GM12878 (cell line): ENCODE measurements at regions not wholly inside any gene's neighbourhood (a gene's known extent, or its start where the extent isn't known, plus 50 kb on each side); places are given as distances from the start of the nearest gene placed in this dataset.

Experiments
- KDM1A ChIP-seq: fragments of 200-600 bp; sonication (generic); IDR thresholded peaks from 2 replicates; pipeline ENCODE4 v1.6.1; 2016; ENCODE audit warnings: borderline replicate concordance
- MEF2B ChIP-seq: fragments of 450-650 bp; IDR thresholded peaks from 2 replicates; pipeline ENCODE4 v1.6.1; 2018; ENCODE audit warnings: mild to moderate bottlenecking, moderate library complexity; ENCODE audit not compliant: partially characterized antibody, poor library complexity, severe bottlenecking
- MTA3 ChIP-seq: IDR thresholded peaks from 2 replicates; pipeline ENCODE4 v1.6.1; 2012; ENCODE audit warnings: low read length, inconsistent platforms, borderline replicate concordance
- NR2F1 ChIP-seq: fragments of 450-650 bp; conservative IDR thresholded peaks from 2 replicates; pipeline ENCODE4 v1.6.1; 2017; ENCODE audit warnings: mild to moderate bottlenecking
- POLR2A ChIP-seq: IDR thresholded peaks from 2 replicates; pipeline ENCODE4 v1.6.1; 2011; ENCODE audit warnings: low read depth, mild to moderate bottlenecking, low read length
- SMARCA5 ChIP-seq: fragments of 450-650 bp; IDR thresholded peaks from 2 replicates; pipeline ENCODE4 v1.6.1; 2017; ENCODE audit warnings: mild to moderate bottlenecking
- TARDBP ChIP-seq: IDR thresholded peaks from 2 replicates; pipeline ENCODE4 v1.6.1; 2016; ENCODE audit warnings: borderline replicate concordance
- TF ChIP-seq, protein P1 (sequence below): fragments of 450-650 bp; IDR thresholded peaks from 2 replicates; pipeline ENCODE4 v1.6.1; 2016; ENCODE audit warnings: mild to moderate bottlenecking, moderate library complexity, borderline replicate concordance
- TF ChIP-seq, protein P2 (sequence below): fragments of 450-650 bp; formaldehyde crosslinking; IDR thresholded peaks from 2 replicates; pipeline ENCODE4 v1.4.0; 2020; ENCODE audit warnings: mild to moderate bottlenecking, moderate library complexity
- TF ChIP-seq, protein P3 (sequence below): fragments of 450-650 bp; IDR thresholded peaks from 2 replicates; pipeline ENCODE4 v1.6.1; 2018; ENCODE audit warnings: borderline replicate concordance, mild to moderate bottlenecking; ENCODE audit not compliant: partially characterized antibody
- TF ChIP-seq, protein P4 (sequence below): IDR thresholded peaks from 2 replicates; pipeline ENCODE4 v1.6.1; 2012; ENCODE audit warnings: mild to moderate bottlenecking, low read depth, low read length

DNA sequence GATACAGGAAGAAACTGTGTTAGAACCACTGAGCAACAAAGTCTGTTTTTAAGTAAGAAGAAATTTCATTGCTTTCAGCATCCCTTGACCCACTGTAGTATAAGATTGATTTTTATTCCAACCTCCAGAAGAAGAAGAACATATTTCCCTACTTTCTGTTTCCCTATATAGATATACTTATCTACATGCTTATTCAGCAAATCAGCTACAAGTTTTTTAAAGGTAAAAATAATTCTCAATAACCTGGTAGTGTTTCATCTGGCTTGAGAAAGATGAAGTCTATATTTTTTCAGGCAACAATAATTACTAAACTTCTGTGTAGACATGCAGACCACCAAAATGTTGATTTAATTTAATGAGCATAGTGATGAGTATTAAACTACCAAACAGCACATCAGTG is 201.0 kb downstream of the OSTF1 start (continued):
- TF ChIP-seq, protein P1, sequence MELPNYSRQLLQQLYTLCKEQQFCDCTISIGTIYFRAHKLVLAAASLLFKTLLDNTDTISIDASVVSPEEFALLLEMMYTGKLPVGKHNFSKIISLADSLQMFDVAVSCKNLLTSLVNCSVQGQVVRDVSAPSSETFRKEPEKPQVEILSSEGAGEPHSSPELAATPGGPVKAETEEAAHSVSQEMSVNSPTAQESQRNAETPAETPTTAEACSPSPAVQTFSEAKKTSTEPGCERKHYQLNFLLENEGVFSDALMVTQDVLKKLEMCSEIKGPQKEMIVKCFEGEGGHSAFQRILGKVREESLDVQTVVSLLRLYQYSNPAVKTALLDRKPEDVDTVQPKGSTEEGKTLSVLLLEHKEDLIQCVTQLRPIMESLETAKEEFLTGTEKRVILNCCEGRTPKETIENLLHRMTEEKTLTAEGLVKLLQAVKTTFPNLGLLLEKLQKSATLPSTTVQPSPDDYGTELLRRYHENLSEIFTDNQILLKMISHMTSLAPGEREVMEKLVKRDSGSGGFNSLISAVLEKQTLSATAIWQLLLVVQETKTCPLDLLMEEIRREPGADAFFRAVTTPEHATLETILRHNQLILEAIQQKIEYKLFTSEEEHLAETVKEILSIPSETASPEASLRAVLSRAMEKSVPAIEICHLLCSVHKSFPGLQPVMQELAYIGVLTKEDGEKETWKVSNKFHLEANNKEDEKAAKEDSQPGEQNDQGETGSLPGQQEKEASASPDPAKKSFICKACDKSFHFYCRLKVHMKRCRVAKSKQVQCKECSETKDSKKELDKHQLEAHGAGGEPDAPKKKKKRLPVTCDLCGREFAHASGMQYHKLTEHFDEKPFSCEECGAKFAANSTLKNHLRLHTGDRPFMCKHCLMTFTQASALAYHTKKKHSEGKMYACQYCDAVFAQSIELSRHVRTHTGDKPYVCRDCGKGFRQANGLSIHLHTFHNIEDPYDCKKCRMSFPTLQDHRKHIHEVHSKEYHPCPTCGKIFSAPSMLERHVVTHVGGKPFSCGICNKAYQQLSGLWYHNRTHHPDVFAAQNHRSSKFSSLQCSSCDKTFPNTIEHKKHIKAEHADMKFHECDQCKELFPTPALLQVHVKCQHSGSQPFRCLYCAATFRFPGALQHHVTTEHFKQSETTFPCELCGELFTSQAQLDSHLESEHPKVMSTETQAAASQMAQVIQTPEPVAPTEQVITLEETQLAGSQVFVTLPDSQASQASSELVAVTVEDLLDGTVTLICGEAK, result no peak
- TF ChIP-seq POLR2A, result no peak
- no peak for TF ChIP-seq NR2F1
- no peak for TF ChIP-seq MTA3
- TF ChIP-seq, protein P2, sequence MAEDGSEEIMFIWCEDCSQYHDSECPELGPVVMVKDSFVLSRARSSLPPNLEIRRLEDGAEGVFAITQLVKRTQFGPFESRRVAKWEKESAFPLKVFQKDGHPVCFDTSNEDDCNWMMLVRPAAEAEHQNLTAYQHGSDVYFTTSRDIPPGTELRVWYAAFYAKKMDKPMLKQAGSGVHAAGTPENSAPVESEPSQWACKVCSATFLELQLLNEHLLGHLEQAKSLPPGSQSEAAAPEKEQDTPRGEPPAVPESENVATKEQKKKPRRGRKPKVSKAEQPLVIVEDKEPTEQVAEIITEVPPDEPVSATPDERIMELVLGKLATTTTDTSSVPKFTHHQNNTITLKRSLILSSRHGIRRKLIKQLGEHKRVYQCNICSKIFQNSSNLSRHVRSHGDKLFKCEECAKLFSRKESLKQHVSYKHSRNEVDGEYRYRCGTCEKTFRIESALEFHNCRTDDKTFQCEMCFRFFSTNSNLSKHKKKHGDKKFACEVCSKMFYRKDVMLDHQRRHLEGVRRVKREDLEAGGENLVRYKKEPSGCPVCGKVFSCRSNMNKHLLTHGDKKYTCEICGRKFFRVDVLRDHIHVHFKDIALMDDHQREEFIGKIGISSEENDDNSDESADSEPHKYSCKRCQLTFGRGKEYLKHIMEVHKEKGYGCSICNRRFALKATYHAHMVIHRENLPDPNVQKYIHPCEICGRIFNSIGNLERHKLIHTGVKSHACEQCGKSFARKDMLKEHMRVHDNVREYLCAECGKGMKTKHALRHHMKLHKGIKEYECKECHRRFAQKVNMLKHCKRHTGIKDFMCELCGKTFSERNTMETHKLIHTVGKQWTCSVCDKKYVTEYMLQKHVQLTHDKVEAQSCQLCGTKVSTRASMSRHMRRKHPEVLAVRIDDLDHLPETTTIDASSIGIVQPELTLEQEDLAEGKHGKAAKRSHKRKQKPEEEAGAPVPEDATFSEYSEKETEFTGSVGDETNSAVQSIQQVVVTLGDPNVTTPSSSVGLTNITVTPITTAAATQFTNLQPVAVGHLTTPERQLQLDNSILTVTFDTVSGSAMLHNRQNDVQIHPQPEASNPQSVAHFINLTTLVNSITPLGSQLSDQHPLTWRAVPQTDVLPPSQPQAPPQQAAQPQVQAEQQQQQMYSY (CRISPR knock-in tag), result no peak
- TF ChIP-seq TARDBP, result no peak
- no peak for TF ChIP-seq SMARCA5
- no peak for TF ChIP-seq MEF2B
- TF ChIP-seq, protein P3, sequence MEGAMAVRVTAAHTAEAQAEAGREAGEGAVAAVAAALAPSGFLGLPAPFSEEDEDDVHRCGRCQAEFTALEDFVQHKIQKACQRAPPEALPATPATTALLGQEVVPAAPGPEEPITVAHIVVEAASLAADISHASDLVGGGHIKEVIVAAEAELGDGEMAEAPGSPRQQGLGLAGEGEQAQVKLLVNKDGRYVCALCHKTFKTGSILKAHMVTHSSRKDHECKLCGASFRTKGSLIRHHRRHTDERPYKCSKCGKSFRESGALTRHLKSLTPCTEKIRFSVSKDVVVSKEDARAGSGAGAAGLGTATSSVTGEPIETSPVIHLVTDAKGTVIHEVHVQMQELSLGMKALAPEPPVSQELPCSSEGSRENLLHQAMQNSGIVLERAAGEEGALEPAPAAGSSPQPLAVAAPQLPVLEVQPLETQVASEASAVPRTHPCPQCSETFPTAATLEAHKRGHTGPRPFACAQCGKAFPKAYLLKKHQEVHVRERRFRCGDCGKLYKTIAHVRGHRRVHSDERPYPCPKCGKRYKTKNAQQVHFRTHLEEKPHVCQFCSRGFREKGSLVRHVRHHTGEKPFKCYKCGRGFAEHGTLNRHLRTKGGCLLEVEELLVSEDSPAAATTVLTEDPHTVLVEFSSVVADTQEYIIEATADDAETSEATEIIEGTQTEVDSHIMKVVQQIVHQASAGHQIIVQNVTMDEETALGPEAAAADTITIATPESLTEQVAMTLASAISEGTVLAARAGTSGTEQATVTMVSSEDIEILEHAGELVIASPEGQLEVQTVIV, result no peak
- no peak for TF ChIP-seq KDM1A
- TF ChIP-seq, protein P4, sequence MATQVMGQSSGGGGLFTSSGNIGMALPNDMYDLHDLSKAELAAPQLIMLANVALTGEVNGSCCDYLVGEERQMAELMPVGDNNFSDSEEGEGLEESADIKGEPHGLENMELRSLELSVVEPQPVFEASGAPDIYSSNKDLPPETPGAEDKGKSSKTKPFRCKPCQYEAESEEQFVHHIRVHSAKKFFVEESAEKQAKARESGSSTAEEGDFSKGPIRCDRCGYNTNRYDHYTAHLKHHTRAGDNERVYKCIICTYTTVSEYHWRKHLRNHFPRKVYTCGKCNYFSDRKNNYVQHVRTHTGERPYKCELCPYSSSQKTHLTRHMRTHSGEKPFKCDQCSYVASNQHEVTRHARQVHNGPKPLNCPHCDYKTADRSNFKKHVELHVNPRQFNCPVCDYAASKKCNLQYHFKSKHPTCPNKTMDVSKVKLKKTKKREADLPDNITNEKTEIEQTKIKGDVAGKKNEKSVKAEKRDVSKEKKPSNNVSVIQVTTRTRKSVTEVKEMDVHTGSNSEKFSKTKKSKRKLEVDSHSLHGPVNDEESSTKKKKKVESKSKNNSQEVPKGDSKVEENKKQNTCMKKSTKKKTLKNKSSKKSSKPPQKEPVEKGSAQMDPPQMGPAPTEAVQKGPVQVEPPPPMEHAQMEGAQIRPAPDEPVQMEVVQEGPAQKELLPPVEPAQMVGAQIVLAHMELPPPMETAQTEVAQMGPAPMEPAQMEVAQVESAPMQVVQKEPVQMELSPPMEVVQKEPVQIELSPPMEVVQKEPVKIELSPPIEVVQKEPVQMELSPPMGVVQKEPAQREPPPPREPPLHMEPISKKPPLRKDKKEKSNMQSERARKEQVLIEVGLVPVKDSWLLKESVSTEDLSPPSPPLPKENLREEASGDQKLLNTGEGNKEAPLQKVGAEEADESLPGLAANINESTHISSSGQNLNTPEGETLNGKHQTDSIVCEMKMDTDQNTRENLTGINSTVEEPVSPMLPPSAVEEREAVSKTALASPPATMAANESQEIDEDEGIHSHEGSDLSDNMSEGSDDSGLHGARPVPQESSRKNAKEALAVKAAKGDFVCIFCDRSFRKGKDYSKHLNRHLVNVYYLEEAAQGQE, result no peak
